CD14-positive monocyte (primary cell): ENCODE measurements at regions not wholly inside any gene's neighbourhood (a gene's known extent, or its start where the extent isn't known, plus 50 kb on each side); places are given as distances from the start of the nearest gene placed in this dataset.

ENCODE experiments used
- DNase-seq, 3 donors: peaks; one replicate each; pipeline ENCODE4 v3.0.0-alpha.2; 2011 to 2022
- H2AFZ ChIP-seq: 2 replicates; pipeline ENCODE4 v1.6.0; 2012; ENCODE audit warnings: mild to moderate bottlenecking, low read depth, low read length, inconsistent platforms; ENCODE audit not compliant: insufficient read depth, poor library complexity, severe bottlenecking
- H3K27ac ChIP-seq, 2 donors: 1 replicate in 1 of 2; 2 replicates in 1 of 2; pipeline ENCODE4 v1.5.1; 2012 to 2013; ENCODE audit warnings: low read length in 2 of 2, control low read depth in 1 of 2, inconsistent platforms in 1 of 2, low read depth in 1 of 2, mild to moderate bottlenecking in 1 of 2
- H3K27me3 ChIP-seq, 2 donors: one replicate each; pipeline versions ENCODE4 v1.6.0 to v1.6.1; 2011 to 2013; ENCODE audit warnings: low read length in 2 of 2; ENCODE audit not compliant: control insufficient read depth in 2 of 2, insufficient read depth in 2 of 2
- H3K36me3 ChIP-seq, 2 donors: replicated peaks in 1 of 2; 1 replicate in 1 of 2; 2 replicates in 1 of 2; pipeline versions ENCODE4 v1.5.1 to v1.6.1; 2012 to 2013; ENCODE audit warnings: low read length in 2 of 2, control low read depth in 1 of 2, inconsistent platforms in 1 of 2, mild to moderate bottlenecking in 1 of 2; ENCODE audit not compliant: insufficient read depth in 2 of 2, control insufficient read depth in 1 of 2
- H3K4me1 ChIP-seq, 2 donors: 1 replicate in 1 of 2; 2 replicates in 1 of 2; pipeline versions ENCODE4 v1.5.1 to v1.6.1; 2012 to 2013; ENCODE audit warnings: low read length in 2 of 2, control low read depth in 1 of 2, inconsistent platforms in 1 of 2, mild to moderate bottlenecking in 1 of 2, moderate library complexity in 1 of 2; ENCODE audit not compliant: insufficient read depth in 2 of 2, control insufficient read depth in 1 of 2
- H3K4me2 ChIP-seq: replicated peaks from 2 replicates; pipeline ENCODE3; 2012; ENCODE audit warnings: low read length, moderate library complexity, mild to moderate bottlenecking; ENCODE audit not compliant: poor library complexity, severe bottlenecking; ENCODE audit errors: extremely low read depth
- H3K4me3 ChIP-seq, 3 experiments: fragments of 200-600 bp in 1 of 3; sonication (generic) in 1 of 3; replicated peaks in 1 of 3; 1 replicate in 2 of 3; 2 replicates in 1 of 3; pipeline ENCODE4 v1.5.1; 2011 to 2013; ENCODE audit warnings: low read length in 3 of 3, mild to moderate bottlenecking in 3 of 3, control low read depth in 2 of 3, low read depth in 2 of 3, inconsistent platforms in 1 of 3, moderate library complexity in 1 of 3
- H3K79me2 ChIP-seq: 2 replicates; pipeline ENCODE4 v1.6.0; 2012; ENCODE audit warnings: mild to moderate bottlenecking, control low read depth, inconsistent platforms, low read length, moderate library complexity; ENCODE audit not compliant: insufficient read depth
- H3K9ac ChIP-seq: 2 replicates; pipeline ENCODE4 v1.6.0; 2017; ENCODE audit warnings: low read length, mild to moderate bottlenecking; ENCODE audit not compliant: insufficient read depth, poor library complexity, severe bottlenecking
- H3K9me3 ChIP-seq, 2 donors: replicated peaks in 1 of 2; 1 replicate in 1 of 2; 2 replicates in 1 of 2; pipeline versions ENCODE4 v1.5.1 to v1.6.1; 2012 to 2013; ENCODE audit warnings: low read length in 2 of 2, control low read depth in 1 of 2; ENCODE audit not compliant: control insufficient read depth in 1 of 2, insufficient read depth in 1 of 2
- H4K20me1 ChIP-seq: 2 replicates; pipeline ENCODE4 v1.6.0; 2012; ENCODE audit warnings: mild to moderate bottlenecking, low read length, control low read depth, moderate library complexity; ENCODE audit not compliant: insufficient read depth
- H3K27ac Mint-ChIP-seq, 7 donors: one replicate each; pipeline ENCODE4 v1.8.0; 2020; ENCODE audit warnings: mild to moderate bottlenecking in 7 of 7, mixed read lengths in 7 of 7, moderate library complexity in 6 of 7, inconsistent platforms in 2 of 7
- H3K27me3 Mint-ChIP-seq, 3 donors: one replicate each; pipeline ENCODE4 v1.8.0; 2021 to 2022; ENCODE audit warnings: low read depth in 3 of 3, mild to moderate bottlenecking in 3 of 3, mixed read lengths in 3 of 3, moderate library complexity in 3 of 3, inconsistent platforms in 1 of 3
- H3K36me3 Mint-ChIP-seq, 2 donors: one replicate each; pipeline ENCODE4 v1.8.0; 2020; ENCODE audit warnings: mixed read lengths in 2 of 2, inconsistent platforms in 1 of 2, mild to moderate bottlenecking in 1 of 2
- H3K4me1 Mint-ChIP-seq: one replicate; pipeline ENCODE4 v1.8.0; 2020; ENCODE audit warnings: mild to moderate bottlenecking, mixed read lengths
- H3K4me3 Mint-ChIP-seq, 2 donors: one replicate each; pipeline ENCODE4 v1.8.0; 2020; ENCODE audit warnings: mild to moderate bottlenecking in 2 of 2, mixed read lengths in 2 of 2, moderate library complexity in 1 of 2
- H3K9me3 Mint-ChIP-seq, 7 donors: one replicate each; pipeline ENCODE4 v1.8.0; 2020 to 2022; ENCODE audit warnings: mixed read lengths in 7 of 7, mild to moderate bottlenecking in 6 of 7, moderate library complexity in 6 of 7, inconsistent platforms in 2 of 7
- CTCF ChIP-seq: fragments of 200-600 bp; IDR thresholded peaks from one replicate; pipeline ENCODE4 v1.8.0; 2022; ENCODE audit warnings: antibody characterized with exemption, mild to moderate bottlenecking
- WGBS: methylation state at CpG from one replicate; pipeline ENCODE4 v1.1.5; 2013; ENCODE audit warnings: missing lambda C conversion rate; ENCODE audit not compliant: insufficient coverage; 5-methylcytosine and 5-hydroxymethylcytosine counted together
- intact Hi-C, 2 donors: fragments of 100-400 bp; cut with micrococcal nuclease; formaldehyde crosslinking; loops; one replicate each; pipeline versions ENCODE4 v1.15.0 to v1.15.1; 2023

- TF ChIP-seq CTCF: no peak
- Mint-ChIP-seq H3K9me3 (peaks cover 0 to 5% (median 3%) of the 10 kb centered on the region in 7 donors), H3K27ac (no peak overlapping the region), H3K36me3 (no peaks in the 10 kb centered on the region), H3K4me3 (no peak overlapping the region), H3K27me3 (peaks cover 0 to 5% (median 0%) of the 10 kb centered on the region in 3 donors), H3K4me1 (no peaks in the 10 kb centered on the region)
- Histone ChIP-seq H3K36me3 (no peaks in the 10 kb centered on the region), H3K4me3 (no peak overlapping the region), H3K9ac (no peak overlapping the region), H3K4me2 (no peak overlapping the region), H3K9me3 (no peaks in the 10 kb centered on the region), H4K20me1 (no peaks in the 10 kb centered on the region), H3K27ac (no peak overlapping the region), H2AFZ (no peak overlapping the region), H3K4me1 (no peaks in the 10 kb centered on the region), H3K27me3 (no peaks in the 10 kb centered on the region), H3K79me2 (no peaks in the 10 kb centered on the region)
- intact Hi-C loops: no loop called here
- WGBS: 85% methylated on average over 3 of the region's 5 CpGs
- DNase-seq: no peak
These were observed 236.0 kb upstream of the POGK start for GRCh38 chr1:166603296-166603695.

- no peaks in the 10 kb centered on the region for H3K4me1 ChIP-seq
- Mint-ChIP-seq H3K4me3 (no peak overlapping the region), H3K4me1 (no peaks in the 10 kb centered on the region), H3K27ac (no peak overlapping the region), H3K27me3 (peaks cover 0 to 1% (median 0%) of the 10 kb centered on the region in 3 donors), H3K36me3 (no peaks in the 10 kb centered on the region), H3K9me3 (peaks cover 0 to 2% (median 1%) of the 10 kb centered on the region in 7 donors)
- H4K20me1 ChIP-seq: no peaks in the 10 kb centered on the region
- H3K4me2 ChIP-seq: no peak overlapping the region
- H2AFZ ChIP-seq: no peak overlapping the region
- H3K36me3 ChIP-seq: no peaks in the 10 kb centered on the region
- H3K27me3 ChIP-seq: no peaks in the 10 kb centered on the region
- no peaks in the 10 kb centered on the region for H3K79me2 ChIP-seq
- intact Hi-C loops: no loop called here
- no peaks in the 10 kb centered on the region for H3K9me3 ChIP-seq
- WGBS: 86% methylated on average over 1 of the region's 7 CpGs
- H3K9ac ChIP-seq: no peak overlapping the region
- DNase-seq: no peak
- no peak overlapping the region for H3K4me3 ChIP-seq
- TF ChIP-seq CTCF: no peak
- no peak overlapping the region for H3K27ac ChIP-seq
These were observed 234.1 kb upstream of the POGK start for GRCh38 chr1:166605137-166605536.
